OCI-M2 (cell line): ENCODE measurements at regions not wholly inside any gene's neighbourhood (a gene's known extent, or its start where the extent isn't known, plus 50 kb on each side); places are given as distances from the start of the nearest gene placed in this dataset.

Source experiments
- DNase-seq: peaks from one replicate; lab custom pipeline; 2025; ENCODE audit not compliant: unreplicated experiment; lab: John Stamatoyannopoulos, UW

DNA sequence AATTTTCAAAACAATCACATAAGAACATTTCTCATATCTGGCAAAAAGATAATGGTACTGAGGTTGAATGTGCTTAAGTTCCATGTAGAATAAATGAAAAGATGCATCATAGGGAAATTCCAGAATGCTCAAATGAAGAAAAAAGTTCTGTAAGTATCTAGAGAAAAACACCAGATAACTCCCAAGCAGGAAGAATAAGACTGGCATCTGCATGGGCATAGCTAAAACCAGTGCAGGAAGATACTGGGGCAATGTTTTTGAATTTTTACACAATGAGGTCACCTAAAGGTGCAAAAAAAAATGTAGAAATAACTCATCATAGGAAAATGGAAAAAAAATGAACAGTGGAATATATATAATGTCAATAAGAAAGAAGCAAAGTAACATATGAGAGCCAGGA is 275.2 kb downstream of the BAMBI start:
- DNase-seq: no peak

DNA sequence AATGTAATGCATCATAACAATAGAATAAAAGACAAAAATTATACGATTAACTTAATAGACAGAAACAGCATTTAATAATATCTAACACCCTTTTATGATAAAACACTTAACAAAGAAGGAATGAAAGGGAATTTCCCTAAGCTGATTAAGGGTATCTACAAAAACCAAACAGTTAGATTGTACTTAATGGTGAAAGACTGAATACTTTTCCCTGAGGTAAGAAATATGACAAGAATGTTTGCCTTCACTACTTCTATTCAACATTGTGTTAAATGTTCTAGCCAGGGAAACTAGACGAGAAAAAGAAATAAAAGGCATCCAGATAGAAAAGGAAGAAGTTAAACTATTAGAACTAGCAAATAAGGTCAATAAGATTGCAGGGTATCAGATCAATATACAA is 276.9 kb downstream of the BAMBI start:
- DNase-seq: no peak

GRCh38 chr10:28958468-28958867 is 281.1 kb downstream of the BAMBI start:
- no peak for DNase-seq

- DNase-seq: no peak
Observed at GRCh38 chr10:28959850-28960501, 282.7 kb downstream of the BAMBI start.

GRCh38 chr10:28962768-28963167 is 285.4 kb downstream of the BAMBI start:
- DNase-seq: no peak

GRCh38 chr10:28963539-28964221 is 286.4 kb downstream of the BAMBI start:
- DNase-seq: no peak

DNA sequence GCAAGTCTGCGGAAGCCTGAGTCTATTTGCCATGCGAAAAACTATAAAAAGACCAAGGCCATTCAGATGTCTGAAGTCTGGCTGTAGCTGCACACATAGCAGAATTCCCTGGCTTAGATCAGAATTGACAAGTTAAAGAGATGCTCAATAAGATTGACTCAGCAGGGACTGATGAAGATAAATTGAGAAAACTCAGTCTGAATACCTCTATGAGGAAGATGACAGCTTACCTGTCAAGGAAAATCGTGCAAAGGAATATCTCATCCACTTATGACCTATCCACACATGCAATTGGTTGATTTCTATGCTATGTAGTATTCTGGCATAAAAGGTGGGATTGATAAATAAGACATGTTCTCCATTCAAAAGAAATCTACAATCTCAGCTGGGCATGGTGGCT is 288.6 kb downstream of the BAMBI start:
- DNase-seq: no peak

GRCh38 chr10:28967031-28967430 is 289.7 kb downstream of the BAMBI start:
- no peak for DNase-seq

DNA sequence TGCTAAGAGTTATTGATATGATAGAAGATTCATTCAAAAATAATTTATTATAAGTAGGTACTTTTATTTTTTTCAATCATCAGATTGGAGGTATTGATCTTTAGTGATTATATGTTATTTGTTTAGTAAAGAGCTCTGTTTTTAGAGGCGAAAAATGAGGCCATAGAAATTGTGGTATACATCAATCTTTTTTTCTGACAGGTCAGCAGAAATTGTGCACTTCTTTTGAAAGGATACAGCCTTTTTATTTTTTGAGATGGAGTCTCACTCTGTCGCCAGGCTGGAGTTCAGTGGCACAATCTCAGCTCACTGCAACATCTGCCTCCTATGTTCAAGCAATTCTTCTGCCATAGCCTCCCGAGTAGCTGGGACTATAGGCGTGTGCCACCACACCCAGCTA is 292.1 kb downstream of the BAMBI start:
- no peak for DNase-seq

- DNase-seq: no peak
Observed at GRCh38 chr10:28970231-28970630, 292.9 kb downstream of the BAMBI start.

DNA sequence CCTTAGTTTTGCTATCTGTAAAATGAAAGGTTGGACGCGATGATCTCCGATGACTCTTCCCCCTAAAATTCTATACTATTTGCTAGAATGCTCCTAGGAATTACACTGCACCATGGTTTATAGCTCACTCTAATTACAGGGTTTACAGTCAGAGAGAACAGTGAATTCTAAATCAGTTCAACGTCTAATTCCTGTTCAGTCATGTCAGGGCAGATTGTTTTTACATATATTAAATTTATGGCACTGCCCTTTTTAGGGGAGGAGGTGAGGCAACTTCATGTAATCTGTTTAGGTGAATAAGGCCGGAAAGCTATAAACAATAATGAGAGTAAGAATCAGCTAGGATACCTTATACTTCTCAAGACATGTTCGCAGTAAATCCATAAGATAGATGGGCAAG is 293.9 kb downstream of the BAMBI start:
- no peak for DNase-seq

DNA sequence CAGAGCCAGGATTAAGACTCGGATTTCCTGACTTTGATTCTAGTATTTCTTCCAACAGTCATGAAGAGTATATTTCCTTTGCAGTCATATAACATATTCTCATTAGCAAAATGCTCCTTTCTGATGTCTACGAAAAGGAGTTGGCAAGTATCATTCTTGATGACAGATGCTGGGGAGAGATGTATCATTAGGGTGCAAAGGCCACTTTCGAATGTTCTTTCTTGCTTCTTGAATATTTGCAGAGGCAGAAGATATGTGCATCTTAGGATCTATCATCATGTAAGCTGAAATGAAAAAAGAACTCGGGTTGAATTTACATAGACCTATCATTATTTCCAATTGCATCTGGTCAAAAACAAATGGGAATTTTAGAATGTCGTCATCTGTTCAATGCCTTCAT is 294.4 kb downstream of the BAMBI start:
- DNase-seq: no peak

GRCh38 chr10:28973309-28973972 is 296.1 kb downstream of the BAMBI start:
- no peak for DNase-seq

DNA sequence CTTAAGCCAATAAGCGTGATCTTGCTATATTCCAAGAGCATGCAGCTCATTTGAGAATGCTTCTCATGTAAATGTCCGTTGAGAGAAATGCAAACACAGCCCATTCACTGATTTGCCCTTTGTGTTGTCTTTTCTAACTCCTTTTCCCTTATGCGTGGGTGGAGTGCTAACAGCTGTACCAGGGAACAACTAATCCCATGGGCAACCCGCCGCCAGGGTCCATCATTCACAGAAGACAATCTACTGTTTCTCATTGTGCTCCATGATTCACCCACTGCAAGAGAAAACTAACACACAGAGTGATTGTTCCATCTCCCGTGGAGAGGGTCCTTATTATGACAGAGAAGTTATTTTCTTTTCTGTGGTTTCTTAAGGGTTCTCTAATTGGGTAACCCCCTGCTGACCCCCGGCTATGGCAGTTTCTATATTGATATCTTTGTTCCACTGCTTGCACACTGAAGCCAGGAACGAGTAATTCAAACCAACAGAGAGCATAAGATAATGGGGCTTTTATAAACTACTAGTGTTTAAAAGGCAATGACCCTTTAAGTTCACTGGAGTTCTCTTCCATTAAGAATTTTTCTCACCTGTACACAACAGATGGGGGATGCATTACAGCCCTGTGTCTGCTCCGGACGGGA is 298.7 kb downstream of the BAMBI start:
- no peak for DNase-seq

GRCh38 chr10:28977518-28977917 is 300.2 kb downstream of the BAMBI start:
- DNase-seq: no peak

- DNase-seq: no peak
Observed at GRCh38 chr10:28980264-28980663, 302.9 kb downstream of the BAMBI start.

DNA sequence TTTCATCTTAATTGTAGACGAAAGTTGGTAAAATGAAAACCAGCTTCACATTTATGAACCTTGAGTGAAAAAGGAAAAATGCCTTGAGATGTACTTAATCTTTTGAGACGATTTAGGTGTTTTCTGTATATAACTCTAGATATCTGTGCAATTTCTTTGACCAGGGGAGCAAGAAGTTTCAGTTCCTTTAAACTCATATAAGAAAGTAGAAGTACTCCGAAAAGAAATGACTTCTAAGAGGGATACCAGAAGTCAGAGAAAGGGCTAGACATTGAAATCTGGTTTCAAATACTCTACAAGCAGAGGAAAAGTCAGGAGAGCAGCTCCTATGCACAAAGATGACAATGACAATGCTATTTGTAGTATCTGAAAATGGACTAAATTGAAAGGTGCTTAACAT is 303.7 kb downstream of the BAMBI start:
- DNase-seq: no peak

DNA sequence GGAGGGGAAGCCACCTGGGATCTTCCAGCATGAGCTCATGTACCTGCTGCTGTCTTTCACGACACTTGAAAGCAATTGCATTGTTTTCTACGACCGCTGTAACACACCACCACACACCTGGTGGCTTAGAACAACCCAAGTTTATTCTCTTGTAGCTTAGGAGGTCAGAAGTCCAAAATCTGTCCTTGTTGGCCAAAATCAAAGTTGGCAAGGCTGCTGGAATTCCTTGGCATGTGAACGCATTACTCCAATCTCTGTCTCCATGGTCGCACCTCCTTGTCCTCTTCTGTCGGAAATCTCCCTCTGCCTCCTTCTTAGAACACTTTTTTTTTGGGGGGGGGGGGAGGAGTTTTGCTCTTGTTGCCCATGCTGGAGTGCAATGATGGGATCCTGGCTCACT is 305.7 kb downstream of the BAMBI start:
- no peak for DNase-seq

GRCh38 chr10:28983799-28984198 is 305.1 kb upstream of the LYZL1 start:
- no peak for DNase-seq

GRCh38 chr10:28984431-28984830 is 304.4 kb upstream of the LYZL1 start:
- no peak for DNase-seq

GRCh38 chr10:28985137-28985885 is 303.6 kb upstream of the LYZL1 start:
- DNase-seq: no peak
